Esophagus squamous epithelium (tissue), 4 donors: ENCODE measurements at regions not wholly inside any gene's neighbourhood (a gene's known extent, or its start where the extent isn't known, plus 50 kb on each side); places are given as distances from the start of the nearest gene placed in this dataset.

Experiments used
- CTCF ChIP-seq, 6 experiments: fragments of 450-650 bp in 4 of 6; fragments of 200-600 bp in 2 of 6; sonication (generic) in 2 of 6; IDR thresholded peaks; one replicate each; pipeline ENCODE4 v1.5.1; 2016 to 2019; ENCODE audit warnings: antibody characterized with exemption in 6 of 6, mild to moderate bottlenecking in 4 of 6, moderate library complexity in 4 of 6
- POLR2A ChIP-seq, 4 donors: fragments of 450-650 bp; IDR thresholded peaks; one replicate each; pipeline ENCODE4 v1.6.1; 2017; ENCODE audit warnings: antibody characterized with exemption in 4 of 4, mild to moderate bottlenecking in 4 of 4, moderate library complexity in 3 of 4

- TF ChIP-seq CTCF (IDR thresholded peaks at IDR 0.05): no peak
- TF ChIP-seq POLR2A (IDR thresholded peaks at IDR 0.05): no peak
These were observed 165.3 kb downstream of the HLX start for GRCh38 chr1:221044538-221044937.
